ENCODE measurements at regions not wholly inside any gene's neighbourhood (a gene's known extent, or its start where the extent isn't known, plus 50 kb on each side); places are given as distances from the start of the nearest gene placed in this dataset.

- no CpG with 5 or more reads among the region's 1 CpG for WGBS (ENCODE audit: insufficient coverage)
- H3K36me3 Mint-ChIP-seq: no peaks in the 10 kb centered on the region
- TF ChIP-seq, protein P1, sequence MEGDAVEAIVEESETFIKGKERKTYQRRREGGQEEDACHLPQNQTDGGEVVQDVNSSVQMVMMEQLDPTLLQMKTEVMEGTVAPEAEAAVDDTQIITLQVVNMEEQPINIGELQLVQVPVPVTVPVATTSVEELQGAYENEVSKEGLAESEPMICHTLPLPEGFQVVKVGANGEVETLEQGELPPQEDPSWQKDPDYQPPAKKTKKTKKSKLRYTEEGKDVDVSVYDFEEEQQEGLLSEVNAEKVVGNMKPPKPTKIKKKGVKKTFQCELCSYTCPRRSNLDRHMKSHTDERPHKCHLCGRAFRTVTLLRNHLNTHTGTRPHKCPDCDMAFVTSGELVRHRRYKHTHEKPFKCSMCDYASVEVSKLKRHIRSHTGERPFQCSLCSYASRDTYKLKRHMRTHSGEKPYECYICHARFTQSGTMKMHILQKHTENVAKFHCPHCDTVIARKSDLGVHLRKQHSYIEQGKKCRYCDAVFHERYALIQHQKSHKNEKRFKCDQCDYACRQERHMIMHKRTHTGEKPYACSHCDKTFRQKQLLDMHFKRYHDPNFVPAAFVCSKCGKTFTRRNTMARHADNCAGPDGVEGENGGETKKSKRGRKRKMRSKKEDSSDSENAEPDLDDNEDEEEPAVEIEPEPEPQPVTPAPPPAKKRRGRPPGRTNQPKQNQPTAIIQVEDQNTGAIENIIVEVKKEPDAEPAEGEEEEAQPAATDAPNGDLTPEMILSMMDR (IDR thresholded peaks at IDR 0.05): no peak
Observed at GRCh38 chr4:16989371-16989770, 90.9 kb upstream of the LDB2 start.

DNA sequence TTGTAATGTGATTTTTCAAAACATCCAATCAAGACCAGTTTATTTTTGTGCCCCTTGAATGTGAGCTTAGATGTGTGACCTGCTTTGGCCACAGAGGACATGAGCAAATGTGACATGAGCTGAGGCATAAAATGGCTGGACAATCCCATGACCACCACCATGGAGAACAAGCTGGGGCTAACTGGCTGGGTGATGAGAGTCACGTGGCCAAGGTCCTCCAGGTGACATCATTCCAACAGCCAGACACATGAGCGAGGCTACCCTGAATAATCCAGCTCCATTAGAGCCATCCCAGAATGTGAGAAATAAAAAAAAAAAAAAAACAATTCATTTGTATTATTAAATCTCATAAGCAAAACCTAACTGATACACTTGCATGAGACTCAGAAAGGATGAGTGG lies 90.4 kb upstream of the LDB2 start:
- TF ChIP-seq, protein P1 (IDR thresholded peaks at IDR 0.05): no peak
- Histone ChIP-seq H3K9me3 (ENCODE audit: control insufficient read depth, insufficient read depth, low read length) (no peaks in the 10 kb centered on the region), H3K27me3 (ENCODE audit: control insufficient read depth, insufficient read depth, low read length) (no peaks in the 10 kb centered on the region), H3K27ac (ENCODE audit: low read length) (no peak overlapping the region), H3K4me3 (ENCODE audit: low read length) (no peak overlapping the region), H3K4me1 (ENCODE audit: control insufficient read depth, insufficient read depth, low read length) (no peaks in the 10 kb centered on the region), H3K36me3 (ENCODE audit: control insufficient read depth, insufficient read depth, low read length) (no peaks in the 10 kb centered on the region)
- H3K36me3 Mint-ChIP-seq: no peaks in the 10 kb centered on the region
- DNase-seq: no peak
- no peak for ATAC-seq
- no peak overlapping the region for H3K4me3 Mint-ChIP-seq
- WGBS (ENCODE audit: insufficient coverage): 67% methylated on average over 1 of the region's 2 CpGs
- H3K4me1 Mint-ChIP-seq: no peaks in the 10 kb centered on the region
- H3K27me3 Mint-ChIP-seq (ENCODE audit: low read depth in 2 of 2): peaks cover 6 to 10% of the 10 kb centered on the region in 2 donors
- no peaks in the 10 kb centered on the region for H3K9me3 Mint-ChIP-seq
- H3K27ac Mint-ChIP-seq: no peak overlapping the region
- intact Hi-C loops (cut with micrococcal nuclease): no loop called here

More at GRCh38 chr4:16989371-16989770, 90.9 kb upstream of the LDB2 start:
- peaks cover 10 to 11% of the 10 kb centered on the region in 2 donors for H3K27me3 Mint-ChIP-seq (ENCODE audit: low read depth in 2 of 2)
- no peak overlapping the region for H3K27ac Mint-ChIP-seq
- intact Hi-C loops (cut with micrococcal nuclease): no loop called here
- H3K9me3 Mint-ChIP-seq: no peaks in the 10 kb centered on the region
- H3K4me3 ChIP-seq (ENCODE audit: low read length): no peak overlapping the region
- no peaks in the 10 kb centered on the region for H3K27me3 ChIP-seq (ENCODE audit: control insufficient read depth, insufficient read depth, low read length)
- no peaks in the 10 kb centered on the region for H3K4me1 Mint-ChIP-seq
- no peaks in the 10 kb centered on the region for H3K9me3 ChIP-seq (ENCODE audit: control insufficient read depth, insufficient read depth, low read length)
- H3K4me1 ChIP-seq (ENCODE audit: control insufficient read depth, insufficient read depth, low read length): no peaks in the 10 kb centered on the region
- H3K36me3 ChIP-seq (ENCODE audit: control insufficient read depth, insufficient read depth, low read length): no peaks in the 10 kb centered on the region
- H3K27ac ChIP-seq (ENCODE audit: low read length): no peak overlapping the region
- no peak overlapping the region for H3K4me3 Mint-ChIP-seq
- DNase-seq (no peak), ATAC-seq (no peak)

DNA sequence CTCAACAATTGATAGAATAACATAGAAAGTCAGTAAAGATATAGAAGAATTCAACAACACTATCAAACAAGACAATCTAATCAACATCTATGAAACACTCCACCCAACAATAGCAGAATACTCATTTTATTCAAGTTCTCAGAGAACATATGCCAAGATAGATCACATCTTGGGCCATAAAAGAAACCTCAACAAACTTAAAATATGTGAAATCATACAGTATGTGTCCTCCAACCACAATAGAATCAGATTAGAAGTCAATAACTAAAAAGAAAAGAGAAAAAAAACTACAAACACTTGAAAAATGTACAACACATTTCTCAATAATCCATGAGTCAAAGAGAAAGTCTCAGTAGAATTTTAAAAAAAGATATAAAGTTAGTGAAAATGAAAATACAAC lies 78.6 kb upstream of the LDB2 start:
- Histone ChIP-seq H3K27ac (ENCODE audit: low read length) (no peak overlapping the region), H3K36me3 (ENCODE audit: control insufficient read depth, insufficient read depth, low read length) (no peaks in the 10 kb centered on the region), H3K4me1 (ENCODE audit: control insufficient read depth, insufficient read depth, low read length) (no peaks in the 10 kb centered on the region), H3K27me3 (ENCODE audit: control insufficient read depth, insufficient read depth, low read length) (no peaks in the 10 kb centered on the region), H3K9me3 (ENCODE audit: control insufficient read depth, insufficient read depth, low read length) (no peaks in the 10 kb centered on the region), H3K4me3 (ENCODE audit: low read length) (no peak overlapping the region)
- ATAC-seq: no peak
- Mint-ChIP-seq H3K9me3 (no peaks in the 10 kb centered on the region), H3K27me3 (ENCODE audit: low read depth in 2 of 2) (peaks cover 16 to 32% of the 10 kb centered on the region in 2 donors), H3K27ac (no peak overlapping the region), H3K4me1 (no peaks in the 10 kb centered on the region), H3K4me3 (no peak overlapping the region), H3K36me3 (no peaks in the 10 kb centered on the region)
- TF ChIP-seq, protein P1 (IDR thresholded peaks at IDR 0.05): no peak
- intact Hi-C loops (cut with micrococcal nuclease): no loop called here
- DNase-seq: no peak

DNA sequence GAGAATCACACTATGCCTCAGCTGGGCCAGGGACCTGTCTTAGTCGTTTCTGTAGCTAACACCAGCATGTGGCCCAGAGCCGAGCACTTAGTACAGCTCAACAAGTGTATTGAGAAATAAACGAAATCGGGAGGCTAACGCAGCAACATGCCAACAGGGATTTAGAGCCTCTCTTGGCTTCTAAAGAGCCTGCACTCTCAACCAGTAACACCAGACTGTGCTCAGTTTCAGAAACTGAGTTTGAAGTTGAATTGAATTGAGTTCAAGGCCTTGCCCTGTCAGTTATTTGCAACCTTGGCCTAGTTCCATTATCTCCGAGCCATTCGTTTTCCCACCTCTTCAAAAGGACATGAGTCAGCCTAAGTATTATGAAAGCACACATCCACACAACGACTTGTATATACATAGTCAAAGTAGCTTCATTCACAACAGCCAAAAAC lies 71.3 kb upstream of the LDB2 start:
- Histone ChIP-seq H3K4me3 (ENCODE audit: low read length) (no peak overlapping the region), H3K27ac (ENCODE audit: low read length) (no peak overlapping the region), H3K9me3 (ENCODE audit: control insufficient read depth, insufficient read depth, low read length) (no peaks in the 10 kb centered on the region), H3K36me3 (ENCODE audit: control insufficient read depth, insufficient read depth, low read length) (no peaks in the 10 kb centered on the region), H3K4me1 (ENCODE audit: control insufficient read depth, insufficient read depth, low read length) (no peaks in the 10 kb centered on the region), H3K27me3 (ENCODE audit: control insufficient read depth, insufficient read depth, low read length) (no peaks in the 10 kb centered on the region)
- 85% methylated on average over 8 of the region's 8 CpGs for WGBS (ENCODE audit: insufficient coverage)
- Mint-ChIP-seq H3K4me3 (no peak overlapping the region), H3K27ac (no peak overlapping the region), H3K9me3 (no peaks in the 10 kb centered on the region), H3K4me1 (no peaks in the 10 kb centered on the region), H3K27me3 (ENCODE audit: low read depth in 2 of 2) (peaks cover 7 to 10% of the 10 kb centered on the region in 2 donors), H3K36me3 (no peaks in the 10 kb centered on the region)
- ATAC-seq (no peak), DNase-seq (no peak)
- intact Hi-C loops (cut with micrococcal nuclease): no loop called here
- TF ChIP-seq, protein P1 (IDR thresholded peaks at IDR 0.05): no peak
